Stomach (tissue), 8 donors: ENCODE measurements at regions not wholly inside any gene's neighbourhood (a gene's known extent, or its start where the extent isn't known, plus 50 kb on each side); places are given as distances from the start of the nearest gene placed in this dataset.
"Not testable (repeated sequence)": the region's sequence is repeated elsewhere in the genome, so short reads cannot be mapped to it uniquely, and the experiment has no call there.

ENCODE experiments used
- DNase-seq, 2 donors: peaks; one replicate each; pipeline versions ENCODE4 v3.0.0 to v3.0.0-alpha.2; 2013 to 2019
- H3K27ac ChIP-seq, 5 donors: fragments of 200-600 bp in 4 of 5; sonication (generic) in 4 of 5; one replicate each; pipeline ENCODE4 v1.5.1; 2013 to 2019; ENCODE audit warnings: mild to moderate bottlenecking in 1 of 5, moderate library complexity in 1 of 5
- H3K27me3 ChIP-seq, 3 donors: fragments of 200-600 bp; sonication (generic); one replicate each; pipeline ENCODE4 v1.5.1; 2017 to 2019; ENCODE audit warnings: mixed run types in 1 of 3
- H3K36me3 ChIP-seq, 4 donors: fragments of 200-600 bp; sonication (generic); 1 replicate in 3 of 4; 2 replicates in 1 of 4; pipeline ENCODE4 v1.5.1; 2016 to 2019
- H3K4me1 ChIP-seq, 4 donors: fragments of 200-600 bp; sonication (generic); one replicate each; pipeline ENCODE4 v1.5.1; 2016 to 2019
- H3K4me3 ChIP-seq, 4 donors: fragments of 200-600 bp; sonication (generic) in 3 of 4; one replicate each; pipeline ENCODE4 v1.5.1; 2016 to 2019; ENCODE audit warnings: mild to moderate bottlenecking in 1 of 4
- H3K9me3 ChIP-seq, 4 donors: fragments of 200-600 bp; sonication (generic); one replicate each; pipeline ENCODE4 v1.5.1; 2016 to 2019
- EP300 ChIP-seq: sonication (generic); formaldehyde crosslinking; IDR thresholded peaks from one replicate; pipeline ENCODE4 v1.6.1; 2017; ENCODE audit warnings: antibody characterized with exemption
- POLR2A ChIP-seq, 4 donors: fragments of 450-650 bp; IDR thresholded peaks; one replicate each; pipeline ENCODE4 v1.6.1; 2016; ENCODE audit warnings: antibody characterized with exemption in 4 of 4, control low read depth in 2 of 4, mild to moderate bottlenecking in 1 of 4, moderate library complexity in 1 of 4
- POLR2AphosphoS5 ChIP-seq, 3 donors: sonication (generic); formaldehyde crosslinking; IDR thresholded peaks; one replicate each; pipeline ENCODE4 v1.6.1; 2016; ENCODE audit warnings: antibody characterized with exemption in 3 of 3
- WGBS, 5 donors: extraction: QIAGEN DNeasy Blood & Tissue Kit in 3 of 5; methylation state at CpG; one replicate each; pipeline versions ENCODE4 v1.1.5 to v1.1.7; 2013 to 2018; 5-methylcytosine and 5-hydroxymethylcytosine counted together
- intact Hi-C: fragments of 100-400 bp; cut with DNase I; formaldehyde crosslinking; loops from one replicate; pipeline ENCODE4 v1.15.1; 2023; ENCODE audit warnings: low total_unique reads
- TF ChIP-seq, protein P1 (sequence below), 7 experiments: fragments of 450-650 bp in 4 of 7; fragments of 200-600 bp in 3 of 7; sonication (generic) in 3 of 7; IDR thresholded peaks; one replicate each; pipeline ENCODE4 v1.5.1; 2016 to 2019; ENCODE audit warnings: antibody characterized with exemption in 7 of 7, control low read depth in 2 of 7, mild to moderate bottlenecking in 1 of 7
- donor health status: healthy with polysubstance abuse.
- donor health status: Bipolar disorder and iron deficiency.
- donor health status: healthy.

DNA sequence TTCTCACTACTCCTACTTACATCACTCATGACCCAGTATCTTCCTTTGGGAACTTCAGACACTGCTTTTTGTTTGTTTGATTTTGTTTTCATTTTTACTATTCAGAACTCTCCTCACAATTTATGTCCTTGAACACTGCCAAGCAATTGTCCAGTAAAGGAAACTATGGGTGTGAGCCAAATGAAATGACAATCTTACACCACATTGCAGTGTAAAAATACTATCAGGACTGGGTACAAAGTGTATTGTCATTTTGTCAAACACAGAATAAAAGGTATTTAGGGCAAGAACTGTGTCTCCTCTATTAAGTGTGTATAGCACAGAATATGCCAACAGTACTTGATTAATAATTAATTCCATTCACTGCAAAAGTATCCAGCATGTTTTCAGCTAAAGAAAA lies 199.3 kb downstream of the ALG10B start:
- H3K27ac ChIP-seq, result no peak overlapping the region
- no peak overlapping the region for H3K4me3 ChIP-seq
- no peak for TF ChIP-seq POLR2A (IDR thresholded peaks at IDR 0.05)
- no peak for TF ChIP-seq EP300
- TF ChIP-seq, protein P1, sequence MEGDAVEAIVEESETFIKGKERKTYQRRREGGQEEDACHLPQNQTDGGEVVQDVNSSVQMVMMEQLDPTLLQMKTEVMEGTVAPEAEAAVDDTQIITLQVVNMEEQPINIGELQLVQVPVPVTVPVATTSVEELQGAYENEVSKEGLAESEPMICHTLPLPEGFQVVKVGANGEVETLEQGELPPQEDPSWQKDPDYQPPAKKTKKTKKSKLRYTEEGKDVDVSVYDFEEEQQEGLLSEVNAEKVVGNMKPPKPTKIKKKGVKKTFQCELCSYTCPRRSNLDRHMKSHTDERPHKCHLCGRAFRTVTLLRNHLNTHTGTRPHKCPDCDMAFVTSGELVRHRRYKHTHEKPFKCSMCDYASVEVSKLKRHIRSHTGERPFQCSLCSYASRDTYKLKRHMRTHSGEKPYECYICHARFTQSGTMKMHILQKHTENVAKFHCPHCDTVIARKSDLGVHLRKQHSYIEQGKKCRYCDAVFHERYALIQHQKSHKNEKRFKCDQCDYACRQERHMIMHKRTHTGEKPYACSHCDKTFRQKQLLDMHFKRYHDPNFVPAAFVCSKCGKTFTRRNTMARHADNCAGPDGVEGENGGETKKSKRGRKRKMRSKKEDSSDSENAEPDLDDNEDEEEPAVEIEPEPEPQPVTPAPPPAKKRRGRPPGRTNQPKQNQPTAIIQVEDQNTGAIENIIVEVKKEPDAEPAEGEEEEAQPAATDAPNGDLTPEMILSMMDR (IDR thresholded peaks at IDR 0.05), result no peak
- no peak for TF ChIP-seq POLR2AphosphoS5 (IDR thresholded peaks at IDR 0.05)
- no peak for DNase-seq
- no peaks in the 10 kb centered on the region for H3K36me3 ChIP-seq
- H3K9me3 ChIP-seq, result peaks cover 0 to 11% (median 3%) of the 10 kb centered on the region in 4 donors
- intact Hi-C loops, result no loop called here
- H3K27me3 ChIP-seq, result no peaks in the 10 kb centered on the region
- no peaks in the 10 kb centered on the region for H3K4me1 ChIP-seq

DNA sequence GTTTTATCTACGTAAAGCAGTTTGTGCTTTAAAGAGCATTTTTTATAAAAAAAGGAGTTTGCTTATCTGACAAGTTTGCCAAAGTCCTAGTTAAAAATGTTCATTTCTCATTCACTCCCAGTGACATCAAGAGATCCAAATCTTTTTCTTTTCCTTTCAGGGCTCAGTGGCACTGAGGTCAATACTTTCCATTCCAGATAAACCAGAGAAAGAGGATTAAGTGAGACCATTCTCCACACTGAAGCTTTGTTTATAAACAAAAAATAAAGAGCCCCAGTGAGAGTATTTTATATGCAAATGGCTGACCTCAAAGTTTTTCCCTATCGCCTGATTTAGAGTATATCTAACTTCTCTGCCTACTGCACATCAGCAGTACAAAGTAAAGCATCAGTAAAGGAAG lies 199.8 kb downstream of the ALG10B start:
- Histone ChIP-seq H3K4me3 (no peak overlapping the region), H3K36me3 (no peaks in the 10 kb centered on the region), H3K27ac (no peak overlapping the region), H3K4me1 (no peaks in the 10 kb centered on the region), H3K27me3 (no peaks in the 10 kb centered on the region), H3K9me3 (peaks cover 0 to 11% (median 3%) of the 10 kb centered on the region in 4 donors)
- TF ChIP-seq, protein P1 (IDR thresholded peaks at IDR 0.05), result no peak
- no peak for TF ChIP-seq POLR2A (IDR thresholded peaks at IDR 0.05)
- TF ChIP-seq POLR2AphosphoS5 (IDR thresholded peaks at IDR 0.05), result no peak
- no peak for TF ChIP-seq EP300
- intact Hi-C loops, result no loop called here
- WGBS, 5 donors, result 16 to 32% (median 23%) methylated on average over 2 of the region's 2 CpGs
- no peak for DNase-seq

DNA sequence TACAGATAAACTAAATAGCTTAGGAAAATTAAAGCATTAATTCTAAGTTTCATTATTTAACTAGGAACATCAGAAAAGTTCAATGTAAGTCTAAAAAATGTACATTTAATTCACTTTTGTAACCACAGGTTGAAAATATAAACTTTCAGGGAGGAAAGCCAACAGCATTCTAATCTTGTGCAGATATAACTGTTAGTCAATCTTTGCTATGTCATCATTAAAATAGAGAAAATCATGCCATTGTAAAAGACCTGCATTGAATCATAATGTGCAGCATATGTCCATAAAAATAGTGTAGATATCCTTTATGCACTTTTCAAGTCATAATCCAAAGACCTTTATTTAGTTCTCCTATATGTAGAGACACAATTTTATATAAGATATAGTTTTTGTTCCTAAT lies 207.3 kb downstream of the ALG10B start:
- Histone ChIP-seq H3K36me3 (no peaks in the 10 kb centered on the region), H3K4me1 (no peaks in the 10 kb centered on the region), H3K27ac (no peak overlapping the region), H3K27me3 (no peaks in the 10 kb centered on the region), H3K9me3 (peaks cover 0 to under 1% (median 0%) of the 10 kb centered on the region in 4 donors), H3K4me3 (no peak overlapping the region)
- intact Hi-C loops, result no loop called here
- TF ChIP-seq POLR2AphosphoS5 (IDR thresholded peaks at IDR 0.05) (no peak), EP300 (no peak), POLR2A (IDR thresholded peaks at IDR 0.05) (no peak)
- TF ChIP-seq, protein P1 (IDR thresholded peaks at IDR 0.05), result no peak
- DNase-seq, result no peak

DNA sequence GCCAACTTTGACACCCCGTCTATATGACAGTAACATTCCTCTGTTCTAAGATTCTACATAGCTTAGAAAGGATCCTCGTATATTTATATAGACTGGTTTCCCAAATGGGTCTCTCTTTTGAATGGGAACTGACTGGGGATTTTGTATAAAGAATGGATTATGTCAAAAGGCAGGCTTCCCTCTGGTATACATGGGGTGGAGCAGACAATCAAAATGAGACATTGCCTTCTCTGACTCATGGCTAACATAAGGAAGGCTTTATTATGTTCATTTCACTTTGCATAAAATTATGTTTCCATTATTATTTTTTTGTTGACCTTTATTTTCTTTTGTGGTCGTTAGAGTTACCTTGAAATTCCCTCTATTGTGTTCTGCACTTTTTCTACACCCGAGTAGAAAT lies 211.1 kb downstream of the ALG10B start:
- intact Hi-C loops, result no loop called here
- Histone ChIP-seq H3K27ac (no peak overlapping the region), H3K9me3 (no peaks in the 10 kb centered on the region), H3K36me3 (no peaks in the 10 kb centered on the region), H3K4me3 (no peak overlapping the region), H3K4me1 (no peaks in the 10 kb centered on the region), H3K27me3 (no peaks in the 10 kb centered on the region)
- TF ChIP-seq POLR2AphosphoS5 (IDR thresholded peaks at IDR 0.05), result no peak
- 54 to 62% (median 59%) methylated on average over 4 of the region's 4 CpGs for whole genome bisulfite sequencing, 5 donors
- no peak for DNase-seq

DNA sequence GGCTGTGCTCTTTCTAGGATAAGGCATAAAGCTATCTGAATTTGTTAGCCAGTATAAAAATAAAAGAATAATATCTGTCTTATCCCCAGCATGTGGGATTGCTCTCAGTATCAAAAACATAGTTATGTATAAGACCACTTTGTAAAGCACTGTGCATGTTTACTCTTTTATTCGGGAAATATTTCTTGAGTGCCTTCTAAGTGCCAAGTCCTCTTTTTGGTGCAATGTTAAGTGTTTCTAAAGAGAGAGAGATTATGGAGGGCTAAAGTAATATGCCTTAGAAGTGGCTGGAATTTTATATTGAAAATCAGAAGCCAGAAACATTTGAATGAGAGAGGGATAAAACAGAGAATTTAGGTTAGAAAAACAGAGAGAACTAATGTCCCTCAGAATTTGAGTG lies 212.0 kb downstream of the ALG10B start:
- Histone ChIP-seq H3K9me3 (peaks cover 0 to 1% (median 0%) of the 10 kb centered on the region in 4 donors), H3K36me3 (no peaks in the 10 kb centered on the region), H3K4me1 (no peaks in the 10 kb centered on the region), H3K27ac (no peak overlapping the region), H3K27me3 (no peaks in the 10 kb centered on the region), H3K4me3 (no peak overlapping the region)
- intact Hi-C loops, result no loop called here
- TF ChIP-seq, protein P1 (IDR thresholded peaks at IDR 0.05), result no peak
- no peak for TF ChIP-seq POLR2AphosphoS5 (IDR thresholded peaks at IDR 0.05)
- TF ChIP-seq EP300, result no peak
- no peak for TF ChIP-seq POLR2A (IDR thresholded peaks at IDR 0.05)
- WGBS, 5 donors, result 52 to 73% (median 67%) methylated on average over 1 of the region's 1 CpG
- DNase-seq, result no peak

DNA sequence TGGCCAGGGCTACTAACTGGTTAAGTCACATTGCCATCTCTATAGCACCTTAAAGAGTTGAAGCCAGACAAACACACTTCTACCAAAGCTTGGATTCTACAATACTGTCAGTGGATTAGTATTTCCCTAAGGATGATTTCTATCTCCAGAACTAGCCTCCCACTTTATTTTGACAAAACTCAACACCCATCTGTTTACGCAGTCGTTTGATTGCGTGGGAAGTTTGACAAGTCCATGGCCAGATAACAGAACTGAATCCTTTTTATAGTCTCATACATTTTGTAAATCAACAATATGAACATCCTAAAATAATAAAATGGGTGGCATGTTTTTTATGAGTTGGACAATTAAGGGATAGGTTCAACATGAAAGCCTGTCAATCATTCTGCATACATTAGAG lies 212.7 kb downstream of the ALG10B start:
- H3K36me3 ChIP-seq, H3K4me3 ChIP-seq, H3K4me1 ChIP-seq, H3K27ac ChIP-seq, H3K27me3 ChIP-seq, H3K9me3 ChIP-seq, DNase-seq, intact Hi-C loops: not testable (repeated sequence)
- WGBS, 5 donors, result 83 to 91% (median 90%) methylated on average over 3 of the region's 3 CpGs
